GM12892 (cell line): ENCODE measurements at regions not wholly inside any gene's neighbourhood (a gene's known extent, or its start where the extent isn't known, plus 50 kb on each side); places are given as distances from the start of the nearest gene placed in this dataset.

Experiments used
- POLR2A ChIP-seq: IDR thresholded peaks from 2 replicates; pipeline ENCODE4 v1.6.1; 2011; ENCODE audit warnings: low read depth, low read length, control low read depth
- TAF1 ChIP-seq: IDR thresholded peaks from 2 replicates; pipeline ENCODE4 v1.6.1; 2011; ENCODE audit warnings: low read depth, mild to moderate bottlenecking, control low read depth, low read length, borderline replicate concordance

GRCh38 chr1:229835226-229835625 is 209.2 kb downstream of the URB2 start:
- TF ChIP-seq POLR2A (no peak), TAF1 (no peak)
